GM12891 (cell line): ENCODE measurements at regions not wholly inside any gene's neighbourhood (a gene's known extent, or its start where the extent isn't known, plus 50 kb on each side); places are given as distances from the start of the nearest gene placed in this dataset.

Experiments used
- DNase-seq: peaks from one replicate; pipeline ENCODE4 v3.0.0; 2011; ENCODE audit warnings: low spot score; ENCODE audit not compliant: insufficient read length
- FAIRE-seq: peaks from 2 replicates; lab custom pipeline; 2011; peaks lifted over from hg19 to GRCh38; lab: Jason Lieb, UNC
- PAX5 ChIP-seq: IDR thresholded peaks from 2 replicates; pipeline ENCODE4 v1.6.1; 2011; ENCODE audit warnings: low read length, moderate library complexity, mild to moderate bottlenecking; ENCODE audit not compliant: insufficient read depth, severe bottlenecking
- POLR2A ChIP-seq: IDR thresholded peaks from 2 replicates; pipeline ENCODE4 v1.6.1; 2011; ENCODE audit warnings: low read depth, low read length, control low read depth
- POLR2AphosphoS5 ChIP-seq: IDR thresholded peaks from 2 replicates; pipeline ENCODE4 v1.6.1; 2011; ENCODE audit warnings: low read depth, low read length, control low read depth
- POU2F2 ChIP-seq: IDR thresholded peaks from 2 replicates; pipeline ENCODE4 v1.6.1; 2011; ENCODE audit warnings: low read depth, mild to moderate bottlenecking, control low read depth, low read length, moderate library complexity
- SPI1 ChIP-seq: IDR thresholded peaks from 2 replicates; pipeline ENCODE4 v1.6.1; 2011; ENCODE audit warnings: low read depth, low read length, control low read depth
- TAF1 ChIP-seq: IDR thresholded peaks from 2 replicates; pipeline ENCODE4 v1.6.1; 2011; ENCODE audit warnings: low read depth, low read length, control low read depth

DNA sequence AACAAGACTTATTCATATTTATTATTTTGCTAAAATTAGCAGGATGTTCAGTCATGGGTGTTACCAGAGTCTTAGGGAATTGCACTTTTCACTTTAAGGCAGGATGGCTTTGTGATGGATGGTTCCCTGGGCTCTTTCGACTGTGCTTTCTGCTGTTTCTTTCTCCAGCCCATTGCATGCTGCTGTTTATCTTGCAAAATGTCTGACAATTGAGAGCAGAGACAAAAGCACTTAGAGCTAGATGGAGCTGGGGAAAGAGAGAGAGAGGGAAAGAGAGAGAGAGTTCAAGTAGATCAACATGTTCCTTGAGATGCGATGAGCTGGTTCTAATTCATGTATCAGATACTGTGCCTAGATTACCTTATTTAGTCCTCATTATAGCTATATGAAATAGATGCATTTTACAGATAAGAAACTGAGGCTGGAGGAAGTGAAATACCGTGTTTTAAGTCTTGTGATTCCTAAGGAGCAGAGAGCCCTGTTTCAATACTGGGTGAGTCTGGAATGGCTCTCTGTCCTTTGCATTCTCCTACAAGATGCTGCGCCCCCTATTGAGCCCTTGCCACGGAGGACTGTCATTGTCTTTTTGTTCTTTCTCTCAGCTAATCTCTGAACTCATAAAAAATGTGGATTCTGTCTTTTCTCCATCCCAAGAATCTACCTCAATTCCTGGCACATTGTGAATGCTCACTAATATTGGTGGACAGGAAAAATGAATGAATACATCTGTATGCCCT lies 227.9 kb downstream of the ALG10B start:
- no peak for DNase-seq
- FAIRE-seq, result no peak
- TF ChIP-seq SPI1, result no peak

DNA sequence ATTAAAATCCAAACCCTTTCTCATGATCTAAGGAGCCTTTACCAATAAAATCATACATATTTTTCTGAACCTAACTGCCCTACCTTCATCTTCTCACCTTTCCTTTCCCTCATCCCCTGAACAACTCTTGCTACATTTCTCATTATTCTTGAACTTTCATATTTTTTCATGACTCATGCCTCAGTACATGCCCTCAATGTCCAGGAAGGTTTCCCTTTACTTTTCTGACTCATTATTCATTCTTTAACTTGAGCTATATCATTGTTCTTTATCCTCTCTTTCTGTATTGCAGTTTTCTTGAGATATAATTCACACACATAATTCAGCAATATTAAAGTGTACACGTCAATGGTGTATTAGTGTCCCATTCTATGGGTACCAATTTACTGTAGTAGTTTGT lies 231.0 kb downstream of the ALG10B start:
- TF ChIP-seq POLR2AphosphoS5 (no peak), POLR2A (no peak), PAX5 (no peak), SPI1 (no peak), POU2F2 (no peak), TAF1 (no peak)
- no peak for FAIRE-seq
- DNase-seq, result no peak

DNA sequence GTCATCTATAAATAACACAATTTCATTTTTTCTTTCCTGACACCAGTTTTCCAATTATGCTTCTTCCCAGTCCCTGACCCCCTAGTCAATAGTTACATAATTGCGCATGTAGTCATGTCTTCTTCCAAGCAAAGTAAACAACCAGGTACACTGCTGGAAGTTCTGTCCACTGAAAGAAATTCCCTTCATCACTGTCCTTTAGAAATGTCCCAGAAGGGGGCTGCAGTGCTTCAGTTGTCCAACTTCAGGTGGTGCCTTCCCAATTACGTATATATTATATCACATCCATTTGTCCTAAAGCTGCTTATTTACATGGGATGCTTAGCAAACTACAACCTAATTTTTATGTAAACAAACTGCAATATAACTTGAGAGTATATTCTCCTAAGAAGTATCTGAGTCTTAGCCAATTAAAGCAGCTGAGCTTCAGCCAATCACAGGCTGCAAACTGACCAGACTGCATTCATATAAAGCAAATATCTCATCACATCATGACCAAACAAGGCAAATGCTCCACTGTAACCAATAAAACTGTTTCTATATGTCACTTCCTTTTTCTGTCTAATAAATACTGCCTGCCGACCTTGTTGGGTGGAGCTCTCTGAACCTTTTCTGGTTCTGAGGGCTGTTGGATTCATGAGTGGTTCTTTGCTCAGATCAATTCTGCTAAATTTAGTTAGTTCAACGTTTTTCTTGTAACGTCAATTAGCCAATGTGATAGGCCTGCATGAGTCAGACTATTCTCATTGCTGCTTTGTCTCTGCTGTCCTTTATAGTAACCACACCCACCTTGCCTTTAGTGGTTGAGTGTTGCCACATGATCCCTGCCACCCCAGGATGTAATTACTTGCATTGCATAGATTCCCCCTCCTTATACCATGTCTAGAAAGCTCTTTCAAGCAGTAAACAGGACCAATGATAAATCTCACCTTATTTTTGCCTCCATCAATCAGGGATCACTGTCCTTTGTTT lies 239.3 kb downstream of the ALG10B start:
- FAIRE-seq (no peak), DNase-seq (no peak)

DNA sequence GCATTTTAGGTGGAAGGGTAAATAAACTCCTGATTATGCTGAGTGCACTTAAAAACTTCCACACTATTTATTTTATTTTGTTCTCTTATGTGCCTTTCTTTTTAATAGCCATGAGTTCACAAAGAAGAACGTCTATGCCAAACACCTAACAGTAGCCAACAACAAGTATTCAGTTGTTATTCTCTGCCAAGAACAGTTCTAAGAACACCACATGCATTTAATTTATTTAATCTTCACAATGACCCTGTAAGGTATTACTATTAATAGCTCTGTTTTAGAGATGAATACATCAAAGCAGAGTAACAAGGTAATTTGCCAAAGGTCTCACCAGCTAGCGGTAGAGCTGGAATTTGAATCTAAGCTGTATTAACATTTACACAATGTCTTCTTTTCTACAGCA lies 240.1 kb downstream of the ALG10B start:
- TF ChIP-seq PAX5, result no peak
- no peak for TF ChIP-seq POLR2AphosphoS5
- TF ChIP-seq SPI1, result no peak
- TF ChIP-seq POLR2A, result no peak
- TF ChIP-seq POU2F2, result no peak
- no peak for TF ChIP-seq TAF1
- FAIRE-seq, result no peak

More for the DNA sequence above, 239.3 kb downstream of the ALG10B start:
- no peak for TF ChIP-seq PAX5
- TF ChIP-seq POLR2AphosphoS5, result no peak
- TF ChIP-seq TAF1, result no peak
- no peak for TF ChIP-seq POU2F2
- TF ChIP-seq SPI1, result no peak
- TF ChIP-seq POLR2A, result no peak

DNA sequence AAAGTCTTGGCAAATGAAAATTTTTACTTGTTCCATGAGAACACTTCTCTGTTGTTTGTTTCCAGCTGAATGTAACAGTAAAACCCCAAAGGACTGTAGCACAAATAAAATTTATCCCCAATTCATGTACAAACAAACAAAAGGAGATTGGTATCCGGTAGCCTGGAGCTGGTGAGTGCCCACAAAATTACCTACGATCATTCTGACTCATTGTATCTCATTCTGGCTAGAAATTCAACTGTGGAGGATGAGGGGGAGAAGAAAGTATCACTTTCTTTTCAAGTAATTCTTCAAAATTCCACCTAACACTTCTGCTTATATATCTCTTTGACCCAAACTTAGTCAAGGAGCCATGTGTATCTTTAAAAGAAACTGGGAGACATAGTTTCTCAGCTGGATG lies 268.5 kb downstream of the ALG10B start:
- TF ChIP-seq POLR2A (no peak), TAF1 (no peak), POLR2AphosphoS5 (no peak), POU2F2 (no peak)
- no peak for DNase-seq
- FAIRE-seq, result no peak

More for the DNA sequence above, 240.1 kb downstream of the ALG10B start:
- no peak for DNase-seq

DNA sequence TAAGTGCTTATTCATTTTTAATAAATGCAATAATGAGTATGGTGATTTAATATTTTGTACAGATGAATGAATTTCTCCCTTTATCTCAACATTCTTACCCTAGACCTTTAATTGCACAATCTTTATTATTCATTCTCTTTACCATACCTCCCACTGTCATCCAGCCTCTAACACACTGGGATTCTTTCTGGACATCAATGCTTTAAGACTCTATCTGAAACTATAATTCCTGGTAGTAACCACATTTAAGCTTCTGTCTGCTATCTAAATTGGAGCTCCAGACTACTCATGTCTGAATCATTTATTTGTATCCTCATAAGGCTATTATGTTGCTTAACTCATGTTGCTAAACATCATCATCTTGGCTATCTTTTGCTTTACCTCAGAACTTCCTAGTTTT lies 270.2 kb downstream of the ALG10B start:
- TF ChIP-seq PAX5 (no peak), POU2F2 (no peak), POLR2A (no peak), POLR2AphosphoS5 (no peak), TAF1 (no peak)
- DNase-seq, result no peak
- FAIRE-seq, result no peak

DNA sequence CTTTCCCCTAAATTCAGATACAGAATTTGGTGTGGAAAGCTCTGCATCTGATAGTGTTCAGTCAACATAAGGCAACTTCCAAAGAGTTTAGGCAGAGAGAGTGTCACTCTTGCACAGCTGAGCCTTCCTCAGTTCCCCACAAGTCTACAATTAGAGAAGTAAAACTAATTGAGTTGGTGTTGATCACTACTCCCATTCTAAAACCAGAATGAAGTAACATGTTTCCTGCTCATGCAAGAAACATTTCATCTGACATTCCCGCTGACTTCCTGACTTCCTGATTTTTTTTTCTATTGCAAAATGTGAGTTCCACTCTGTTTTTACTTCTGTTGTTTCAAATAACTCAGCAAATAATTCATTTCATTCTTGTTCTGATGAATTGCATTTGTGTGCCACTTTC lies 271.0 kb downstream of the ALG10B start:
- FAIRE-seq (no peak), DNase-seq (no peak)
- TF ChIP-seq PAX5 (no peak), POU2F2 (no peak), POLR2A (no peak), POLR2AphosphoS5 (no peak), TAF1 (no peak), SPI1 (no peak)

DNA sequence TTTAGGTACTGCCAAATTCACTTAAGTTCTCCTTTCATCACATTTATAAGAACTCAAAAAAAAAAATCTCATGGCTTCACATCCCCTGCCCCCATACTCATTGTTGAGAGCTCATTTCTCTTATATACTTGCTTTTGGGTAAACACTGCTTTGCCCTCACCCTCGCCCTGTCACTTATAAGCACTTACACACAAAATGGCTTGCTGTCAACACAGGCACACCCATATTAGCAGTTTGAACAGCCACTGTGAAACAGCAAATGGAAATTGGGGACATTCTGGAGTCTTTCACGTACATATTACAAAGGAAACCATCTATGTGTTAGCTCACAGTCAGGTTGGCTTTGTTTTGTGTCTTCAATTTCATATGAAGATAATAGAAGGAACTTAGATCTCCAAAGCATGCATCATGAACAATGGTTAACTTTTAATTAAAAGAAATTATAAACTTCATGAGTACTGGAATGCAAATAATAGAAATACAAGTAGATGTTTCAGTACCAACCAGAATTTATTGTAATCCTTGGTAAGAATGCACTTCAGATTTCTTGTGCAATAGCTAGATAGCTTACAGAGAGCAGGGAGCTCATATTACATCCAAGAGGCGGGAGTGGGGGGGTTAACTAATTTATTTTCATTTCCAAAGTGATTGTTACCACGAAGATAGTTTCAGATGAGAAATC lies 272.2 kb downstream of the ALG10B start:
- DNase-seq (no peak), FAIRE-seq (no peak)
- TF ChIP-seq POLR2A (no peak), TAF1 (no peak), PAX5 (no peak), POLR2AphosphoS5 (no peak), POU2F2 (no peak), SPI1 (no peak)

DNA sequence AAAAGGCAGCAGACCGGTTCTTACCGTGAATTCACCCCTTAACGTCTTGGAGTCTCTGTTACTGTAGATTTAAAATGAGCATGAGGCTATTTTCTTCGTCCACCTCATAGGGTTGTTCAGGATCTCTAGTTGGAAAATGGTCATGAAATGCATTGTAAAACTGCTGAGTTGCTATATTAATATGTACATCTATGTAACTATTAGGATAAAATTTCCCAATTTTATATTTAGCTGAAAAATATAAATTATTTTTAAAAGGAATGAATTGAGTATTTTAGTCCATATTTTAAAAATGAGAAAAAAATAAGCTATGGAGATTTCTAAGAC lies 272.7 kb downstream of the ALG10B start:
- TF ChIP-seq TAF1, result no peak
- no peak for DNase-seq
- FAIRE-seq, result no peak

DNA sequence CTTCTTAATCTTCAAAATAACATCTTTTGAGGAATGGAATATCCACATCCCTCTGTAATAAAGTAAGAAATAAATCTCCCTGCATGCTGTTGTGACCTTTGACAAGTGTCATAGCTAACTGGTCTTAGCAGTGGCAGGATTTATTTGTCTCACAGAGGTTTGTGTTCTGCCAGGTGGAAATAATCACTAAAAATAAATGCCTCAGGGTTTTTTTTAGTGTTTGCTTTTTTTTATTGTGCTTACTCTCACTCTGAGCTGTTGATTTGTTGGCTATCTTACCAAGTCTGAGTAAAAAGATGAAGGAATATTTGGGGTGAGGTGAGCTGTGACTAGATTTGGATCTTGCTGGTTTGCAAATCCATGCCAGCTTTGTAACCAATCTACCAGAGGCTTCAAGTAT lies 285.4 kb downstream of the ALG10B start:
- no peak for FAIRE-seq
- TF ChIP-seq POLR2A (no peak), SPI1 (no peak), POU2F2 (no peak), PAX5 (no peak), TAF1 (no peak), POLR2AphosphoS5 (no peak)
- no peak for DNase-seq
